ENCODE measurements at regions not wholly inside any gene's neighbourhood (a gene's known extent, or its start where the extent isn't known, plus 50 kb on each side); places are given as distances from the start of the nearest gene placed in this dataset.
"Not testable (repeated sequence)": the region's sequence is repeated elsewhere in the genome, so short reads cannot be mapped to it uniquely, and the experiment has no call there.

GRCh38 chr5:21574438-21574837, 1278.7 kb downstream of the CDH12 start:
- H3K27ac ChIP-seq: no peak overlapping the region
- no peak for TF ChIP-seq CTCF (IDR thresholded peaks at IDR 0.05)
- intact Hi-C loops (cut with DNase I): no loop called here
- WGBS, 2 donors: 57 to 59% methylated on average over 4 of the region's 4 CpGs
- ATAC-seq (no peak), DNase-seq (no peak), FAIRE-seq (no peak)
- H3K27me3 ChIP-seq: no peaks in the 10 kb centered on the region
- H3K36me3 ChIP-seq: no peaks in the 10 kb centered on the region
- H3K4me1 ChIP-seq: no peaks in the 10 kb centered on the region
- H3K4me3 ChIP-seq: no peak overlapping the region
- no peaks in the 10 kb centered on the region for H3K9me3 ChIP-seq

GRCh38 chr5:21573416-21574314, 1279.5 kb downstream of the CDH12 start:
- TF ChIP-seq CTCF (IDR thresholded peaks at IDR 0.05): no peak
- DNase-seq (no peak), FAIRE-seq (no peak), ATAC-seq (no peak)
- Histone ChIP-seq H3K27ac (no peak overlapping the region), H3K27me3 (no peaks in the 10 kb centered on the region), H3K9me3 (no peaks in the 10 kb centered on the region), H3K36me3 (no peaks in the 10 kb centered on the region), H3K4me3 (no peak overlapping the region), H3K4me1 (no peaks in the 10 kb centered on the region)
- WGBS, 2 donors: 68 to 73% methylated on average over 1 of the region's 1 CpG
- intact Hi-C loops (cut with DNase I): no loop called here

GRCh38 chr5:21571196-21571595, 1281.9 kb downstream of the CDH12 start:
- H3K36me3 ChIP-seq; H3K27me3 ChIP-seq; FAIRE-seq; H3K4me3 ChIP-seq; intact Hi-C loops (cut with DNase I); H3K4me1 ChIP-seq; ATAC-seq; H3K9me3 ChIP-seq; H3K27ac ChIP-seq; DNase-seq: not testable (repeated sequence)
- 58 to 71% methylated on average over 1 of the region's 1 CpG for WGBS, 2 donors

GRCh38 chr5:21559109-21559508, 1294.0 kb downstream of the CDH12 start:
- H3K27ac ChIP-seq; FAIRE-seq; H3K9me3 ChIP-seq; H3K36me3 ChIP-seq; ATAC-seq; H3K27me3 ChIP-seq; DNase-seq; H3K4me1 ChIP-seq; H3K4me3 ChIP-seq; intact Hi-C loops (cut with DNase I): not testable (repeated sequence)
- WGBS, 2 donors: 92 to 95% methylated on average over 2 of the region's 2 CpGs

GRCh38 chr5:21552263-21552662, 1300.9 kb downstream of the CDH12 start:
- ATAC-seq; H3K36me3 ChIP-seq; H3K4me3 ChIP-seq; H3K27ac ChIP-seq; H3K9me3 ChIP-seq; intact Hi-C loops (cut with DNase I); DNase-seq; H3K27me3 ChIP-seq; H3K4me1 ChIP-seq; FAIRE-seq: not testable (repeated sequence)
- 89 to 100% methylated on average over 2 of the region's 3 CpGs for WGBS, 2 donors

- H3K9me3 ChIP-seq; FAIRE-seq; H3K27ac ChIP-seq; DNase-seq; ATAC-seq; intact Hi-C loops (cut with DNase I); H3K4me3 ChIP-seq; H3K27me3 ChIP-seq; H3K4me1 ChIP-seq; H3K36me3 ChIP-seq: not testable (repeated sequence)
- WGBS, 2 donors: 95 to 96% methylated on average over 3 of the region's 3 CpGs
Observed at GRCh38 chr5:21550916-21551315, 1302.2 kb downstream of the CDH12 start.

- H3K36me3 ChIP-seq; DNase-seq; H3K27me3 ChIP-seq; H3K4me1 ChIP-seq; H3K9me3 ChIP-seq; intact Hi-C loops (cut with DNase I); ATAC-seq; H3K4me3 ChIP-seq; FAIRE-seq; H3K27ac ChIP-seq: not testable (repeated sequence)
- 95% methylated on average over 2 of the region's 2 CpGs for WGBS, 2 donors
Observed at GRCh38 chr5:21547656-21548055, 1305.5 kb downstream of the CDH12 start.

GRCh38 chr5:21535114-21535513, 1318.0 kb downstream of the CDH12 start:
- intact Hi-C loops (cut with DNase I); H3K4me1 ChIP-seq; DNase-seq; H3K9me3 ChIP-seq; ATAC-seq; H3K27me3 ChIP-seq; H3K27ac ChIP-seq; H3K4me3 ChIP-seq; FAIRE-seq; H3K36me3 ChIP-seq: not testable (repeated sequence)

GRCh38 chr5:21521157-21521556, 1332.0 kb downstream of the CDH12 start:
- H3K27me3 ChIP-seq; H3K4me1 ChIP-seq; H3K4me3 ChIP-seq; DNase-seq; FAIRE-seq; ATAC-seq; H3K36me3 ChIP-seq; H3K9me3 ChIP-seq; H3K27ac ChIP-seq; intact Hi-C loops (cut with DNase I): not testable (repeated sequence)
- WGBS, 2 donors: 64 to 83% methylated on average over 2 of the region's 2 CpGs

- H3K27ac ChIP-seq; H3K27me3 ChIP-seq; DNase-seq; H3K9me3 ChIP-seq; intact Hi-C loops (cut with DNase I); H3K4me3 ChIP-seq; H3K4me1 ChIP-seq; ATAC-seq; FAIRE-seq: not testable (repeated sequence)
- WGBS, 2 donors: 96 to 99% methylated on average over 8 to 9 of the region's 11 CpGs
- peaks cover 0 to 15% (median 0%) of the 10 kb centered on the region in 3 donors for H3K36me3 ChIP-seq
Observed at GRCh38 chr5:21496926-21497325, 1356.2 kb downstream of the CDH12 start.
